NCI-H345 (cell line): ENCODE measurements at regions not wholly inside any gene's neighbourhood (a gene's known extent, or its start where the extent isn't known, plus 50 kb on each side); places are given as distances from the start of the nearest gene placed in this dataset.

ENCODE experiments used
- DNase-seq: peaks from one replicate; lab custom pipeline; 2025; lab: John Stamatoyannopoulos, UW

DNA sequence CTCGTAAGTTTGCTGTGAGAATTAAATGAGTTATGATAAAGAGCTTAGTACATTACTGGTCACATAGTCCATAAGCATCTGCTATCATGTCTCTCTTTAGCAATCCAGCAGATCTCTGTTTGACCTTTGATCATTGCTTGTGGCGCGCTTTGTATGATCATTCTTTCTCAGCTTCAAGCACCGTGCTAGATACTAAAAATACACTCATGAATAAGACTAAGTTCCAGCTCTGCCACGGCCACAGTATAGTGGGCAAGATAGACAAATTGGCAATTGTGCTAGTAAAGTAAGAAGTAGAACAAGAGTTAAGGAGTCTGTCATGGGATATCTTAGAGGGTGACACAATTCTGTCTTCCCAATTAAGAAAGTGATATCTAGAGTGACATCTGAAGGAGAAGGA is 75.2 kb upstream of the ADGRF1 start:
- no peak for DNase-seq

DNA sequence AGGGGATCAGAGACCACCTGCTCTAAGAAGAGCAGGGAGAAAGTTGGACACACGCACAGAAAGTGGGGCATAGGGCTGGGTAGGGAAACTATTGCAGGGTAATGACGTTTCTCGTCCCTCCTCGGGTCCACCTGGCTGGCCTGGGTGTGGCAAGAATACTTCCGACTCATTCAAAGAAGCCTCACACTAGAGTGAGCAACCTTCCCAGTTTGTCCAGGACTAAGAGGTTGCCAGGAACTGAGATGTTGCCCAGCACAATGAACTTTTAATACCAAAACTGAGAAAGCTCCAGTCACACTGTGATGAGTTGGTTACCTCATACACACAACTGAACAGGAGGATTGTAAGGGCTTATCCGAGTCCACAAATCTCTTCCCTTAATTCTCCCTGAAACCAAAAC is 74.5 kb upstream of the ADGRF1 start:
- DNase-seq: no peak

DNA sequence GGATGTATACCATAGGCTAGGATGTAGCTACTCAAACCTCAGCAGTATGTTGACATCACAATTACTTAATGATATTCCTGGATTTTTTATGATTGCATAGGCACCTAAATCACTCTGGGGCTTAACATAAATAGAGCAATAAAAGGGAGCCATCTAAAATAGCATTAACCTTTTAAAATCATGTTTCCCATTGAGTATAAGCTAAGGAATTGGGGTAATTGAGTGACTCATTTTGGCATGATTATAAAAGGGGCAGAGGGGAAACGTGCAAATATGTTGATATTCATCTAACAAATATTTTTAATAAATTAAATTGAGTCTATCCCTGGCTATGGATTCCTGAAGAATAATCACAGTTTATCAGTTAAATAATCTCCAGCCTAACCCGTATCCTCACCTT is 74.0 kb upstream of the ADGRF1 start:
- no peak for DNase-seq

DNA sequence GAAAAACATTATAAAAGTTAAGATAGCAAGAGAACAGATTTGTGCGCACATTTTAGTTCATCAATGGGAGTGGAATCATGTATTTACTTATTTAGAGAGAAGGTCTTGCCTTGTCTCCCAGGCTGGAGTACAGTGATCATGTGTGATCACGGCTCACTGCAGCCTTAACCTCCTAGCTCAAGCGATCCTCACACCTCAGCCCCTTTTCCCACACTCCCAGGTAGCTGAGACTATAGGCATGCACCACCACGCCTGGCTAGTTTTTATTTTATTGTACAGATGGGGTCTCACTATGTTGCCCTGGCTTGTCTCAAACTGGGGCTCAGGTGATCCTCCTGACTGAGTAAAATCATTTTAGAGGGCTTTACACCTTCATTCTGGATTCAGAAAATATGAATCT is 72.3 kb upstream of the ADGRF1 start:
- DNase-seq: no peak

DNA sequence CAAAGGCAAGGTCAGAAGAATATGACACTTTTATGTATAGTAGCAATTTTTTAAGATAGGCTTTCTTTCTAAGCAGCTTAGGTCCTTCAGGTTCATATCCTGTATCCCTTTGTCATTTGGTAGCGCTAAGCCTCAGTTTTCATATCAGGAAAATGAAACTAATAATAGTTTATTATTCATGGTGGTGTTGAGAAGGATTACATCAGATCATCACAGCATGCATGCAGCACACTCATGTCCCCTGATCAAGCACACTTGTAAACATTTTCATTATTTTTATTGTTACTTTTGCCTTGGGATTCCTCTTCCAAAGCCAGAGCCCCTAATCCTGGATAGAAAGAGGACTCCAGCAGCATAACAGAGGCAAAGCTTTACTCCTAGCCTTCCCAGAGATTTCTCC is 70.2 kb upstream of the ADGRF1 start:
- DNase-seq: no peak

DNA sequence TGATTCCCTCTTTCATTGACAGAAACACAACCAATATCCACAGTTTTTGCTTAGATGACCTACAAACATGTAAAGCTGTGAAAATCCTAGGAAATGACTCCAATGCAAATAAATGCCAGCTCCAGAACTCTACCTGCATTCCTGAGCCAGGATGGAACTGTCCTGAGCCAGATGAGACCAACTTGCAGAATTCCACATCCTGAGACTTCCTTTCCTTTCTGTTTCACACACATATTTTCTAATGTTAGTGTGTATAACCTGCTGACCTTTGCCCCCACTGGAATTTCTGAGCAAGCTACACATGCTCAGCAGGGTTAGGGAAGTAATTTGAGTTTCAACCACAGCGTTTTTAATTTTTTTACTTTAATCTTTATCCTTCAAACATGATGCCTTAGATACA is 69.6 kb upstream of the ADGRF1 start:
- DNase-seq: no peak

DNA sequence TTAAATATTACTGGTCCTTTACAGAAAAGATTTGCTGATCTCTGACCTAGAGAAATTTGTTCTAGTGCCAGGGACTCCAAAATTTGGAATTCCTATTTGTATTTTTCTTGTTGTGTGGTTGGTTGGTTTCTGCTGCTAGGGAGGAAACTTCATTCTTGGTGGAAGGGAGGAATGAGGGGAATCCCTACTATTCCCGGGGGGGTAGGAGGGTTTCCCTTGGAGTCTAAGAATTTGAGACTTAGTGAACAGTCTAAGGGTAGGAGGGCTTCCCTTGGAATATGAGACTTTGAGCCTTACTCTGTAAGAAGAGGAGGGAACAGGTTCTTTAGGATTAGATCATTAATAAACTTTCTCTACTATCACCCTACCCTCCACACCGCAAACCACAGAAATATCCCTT is 67.1 kb upstream of the ADGRF1 start:
- no peak for DNase-seq

DNA sequence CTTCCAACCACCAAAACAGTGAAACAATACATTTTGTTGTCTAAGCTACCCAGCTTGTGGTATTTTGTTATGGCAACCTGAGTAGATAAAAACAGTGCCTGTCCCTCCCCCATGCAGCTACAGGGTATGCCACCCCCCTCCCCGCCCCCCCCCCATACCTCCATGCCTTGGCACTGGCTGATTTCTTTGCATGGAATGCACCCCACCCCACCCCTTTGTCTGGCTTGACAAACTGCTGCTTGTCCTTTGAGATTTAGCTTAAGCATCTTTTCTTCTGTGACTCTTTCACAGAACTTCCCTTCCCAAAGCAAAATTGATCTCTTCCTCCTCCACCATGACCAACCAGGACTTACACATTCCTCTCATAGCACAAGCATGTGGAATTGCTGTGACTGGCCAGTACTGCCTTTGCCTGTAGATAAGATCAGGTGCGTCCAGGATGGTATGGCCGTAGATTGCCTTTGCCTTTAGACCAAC is 64.6 kb upstream of the ADGRF1 start:
- DNase-seq: no peak

DNA sequence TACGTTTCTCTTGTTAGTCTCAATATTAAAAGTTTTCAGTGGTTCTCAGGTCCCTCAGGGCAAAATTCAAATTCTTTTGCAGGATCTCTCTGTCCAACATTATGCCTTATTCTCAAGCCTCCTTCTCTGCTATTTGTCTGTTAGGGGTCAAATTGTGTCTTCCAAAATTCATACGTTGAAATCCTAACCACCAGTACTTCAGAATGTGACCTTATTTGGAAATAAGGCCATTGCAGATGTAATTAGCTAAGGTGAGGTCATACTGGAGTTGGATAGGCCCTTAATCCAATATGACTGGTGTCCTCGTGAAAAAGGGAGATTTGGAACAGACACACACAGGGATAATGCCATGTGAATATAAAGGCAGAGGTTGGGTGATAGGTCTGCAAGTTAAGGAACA is 64.1 kb upstream of the ADGRF1 start:
- DNase-seq: no peak

DNA sequence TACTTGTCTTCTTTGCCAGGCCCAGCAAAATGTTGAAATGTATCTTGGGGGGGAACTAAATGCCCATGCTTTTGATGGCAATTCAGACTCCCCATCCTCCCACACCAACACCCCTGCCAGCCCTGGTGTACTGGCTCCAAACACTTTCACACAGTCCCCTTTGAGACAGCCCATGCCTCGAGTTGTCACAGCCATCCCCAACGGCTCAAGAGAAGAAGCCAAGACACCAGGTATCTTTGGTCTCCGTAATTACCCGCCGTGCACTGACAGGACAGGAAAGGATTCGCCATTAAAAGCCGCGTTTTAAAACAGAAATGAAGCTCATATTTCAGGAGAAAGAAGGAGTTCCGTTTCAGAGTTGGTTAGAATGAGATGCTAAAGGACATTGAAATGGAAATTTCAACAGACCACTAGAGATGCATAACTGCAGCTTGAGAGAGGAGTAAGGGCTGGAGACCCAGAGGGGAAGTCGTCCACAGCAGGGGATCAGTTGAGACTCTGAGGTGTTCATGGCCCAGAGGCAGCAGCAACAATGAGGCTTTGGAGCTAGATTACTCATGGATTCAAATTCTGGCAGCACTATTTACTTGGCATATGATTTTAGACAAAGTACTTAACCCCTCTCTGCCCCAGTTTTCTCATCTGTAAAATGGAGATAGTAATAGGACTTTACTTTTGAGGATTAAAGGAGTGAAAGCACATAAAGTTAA is 63.5 kb upstream of the ADGRF1 start:
- DNase-seq: no peak

DNA sequence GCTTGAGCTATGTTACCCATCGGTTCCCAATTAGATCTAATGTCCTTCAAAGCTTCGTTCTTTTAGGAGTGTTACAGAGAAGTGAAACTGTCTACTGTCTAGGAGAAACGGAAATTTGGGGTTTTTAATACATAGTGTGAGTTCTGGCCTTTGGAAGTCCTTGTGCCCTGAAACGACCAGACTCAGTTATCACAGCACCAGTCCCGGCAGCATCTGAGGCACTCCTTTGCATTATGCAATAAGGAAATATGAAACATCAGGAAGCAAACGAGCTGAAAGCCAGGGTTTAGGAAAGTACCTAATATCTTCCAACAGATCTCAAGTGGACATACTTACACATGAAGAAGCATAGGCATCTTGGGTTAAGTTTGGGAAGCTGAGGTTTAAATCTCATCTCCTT is 61.8 kb upstream of the ADGRF1 start:
- no peak for DNase-seq

DNA sequence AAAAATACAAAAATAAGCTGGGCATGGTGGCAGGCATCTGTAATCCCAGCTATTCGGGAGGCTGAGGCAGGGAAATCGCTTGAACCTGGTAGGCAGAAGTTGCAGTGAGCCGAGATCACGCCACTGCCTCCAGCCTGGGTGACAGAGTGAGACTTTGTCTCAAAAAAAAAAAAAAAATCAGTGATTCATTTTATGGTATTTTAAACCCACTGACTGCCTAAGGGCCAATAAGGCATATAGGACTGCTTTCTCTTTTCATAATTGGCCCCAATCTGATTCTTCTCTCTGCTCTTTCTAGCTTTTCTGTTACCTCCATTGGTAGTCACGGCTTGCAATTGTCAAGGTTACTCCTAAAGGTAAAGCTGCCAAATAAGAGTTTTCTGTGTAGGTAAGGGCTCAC is 60.2 kb upstream of the ADGRF1 start:
- DNase-seq: no peak

DNA sequence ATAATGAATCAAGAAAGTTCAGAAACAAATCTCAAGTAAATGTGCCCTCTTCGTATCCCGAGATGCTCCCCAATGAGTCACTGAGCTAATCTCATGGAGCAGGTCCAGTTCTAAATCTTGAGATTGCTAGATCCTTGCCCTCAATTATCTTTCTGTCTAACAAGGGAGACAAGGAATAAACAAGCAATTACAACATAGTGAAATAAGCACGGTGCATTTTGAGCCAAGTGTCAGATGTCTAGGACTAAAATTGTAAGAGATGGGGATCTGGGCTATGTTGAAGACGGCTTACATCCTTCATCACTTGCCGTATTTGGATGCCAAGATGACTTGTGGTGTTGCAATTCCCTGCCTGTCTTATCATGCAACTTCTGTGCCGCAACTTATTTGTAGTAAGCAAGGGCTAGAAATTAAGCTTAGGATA is 56.5 kb upstream of the ADGRF1 start:
- no peak for DNase-seq

DNA sequence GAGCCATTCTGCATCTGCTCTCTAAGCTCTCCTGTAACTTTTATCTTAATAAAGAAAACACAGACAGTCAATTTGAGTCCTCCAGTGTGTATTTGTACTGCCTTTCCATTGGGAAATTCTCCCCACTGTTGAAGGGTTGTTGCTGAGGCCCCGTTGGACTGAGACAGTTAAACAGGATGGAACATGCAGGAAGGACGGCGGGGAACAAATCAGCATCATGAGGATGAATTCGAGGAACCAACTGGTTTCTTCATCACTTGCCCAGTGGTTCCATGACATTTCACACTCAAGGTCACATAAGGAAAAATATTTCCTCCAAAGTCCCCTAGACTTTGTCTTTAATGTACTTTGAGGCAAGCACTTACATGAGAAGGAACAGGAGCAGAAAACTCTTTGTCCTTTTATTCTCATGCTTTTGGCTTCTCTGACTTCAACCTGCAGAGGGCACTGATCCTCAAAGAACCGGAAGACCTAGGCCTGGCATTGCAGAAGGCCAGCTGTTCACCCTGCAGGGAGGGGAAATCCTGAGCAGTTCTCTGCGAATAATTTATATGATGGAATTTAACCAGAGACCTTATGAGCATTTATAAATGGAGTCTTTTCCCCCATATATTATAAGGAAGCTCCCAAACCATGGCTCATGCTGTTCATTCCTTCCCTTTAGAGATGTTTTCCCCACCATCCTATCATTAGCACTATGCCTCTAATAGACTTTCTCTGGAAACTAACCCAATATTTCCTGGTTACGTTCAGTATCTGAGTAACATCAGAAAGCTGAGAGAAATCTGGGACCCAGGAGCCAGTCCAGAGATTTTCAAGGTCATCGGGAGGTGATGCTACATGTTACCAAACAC is 55.2 kb upstream of the ADGRF1 start:
- peak; percentile 77 for DNase-seq

DNA sequence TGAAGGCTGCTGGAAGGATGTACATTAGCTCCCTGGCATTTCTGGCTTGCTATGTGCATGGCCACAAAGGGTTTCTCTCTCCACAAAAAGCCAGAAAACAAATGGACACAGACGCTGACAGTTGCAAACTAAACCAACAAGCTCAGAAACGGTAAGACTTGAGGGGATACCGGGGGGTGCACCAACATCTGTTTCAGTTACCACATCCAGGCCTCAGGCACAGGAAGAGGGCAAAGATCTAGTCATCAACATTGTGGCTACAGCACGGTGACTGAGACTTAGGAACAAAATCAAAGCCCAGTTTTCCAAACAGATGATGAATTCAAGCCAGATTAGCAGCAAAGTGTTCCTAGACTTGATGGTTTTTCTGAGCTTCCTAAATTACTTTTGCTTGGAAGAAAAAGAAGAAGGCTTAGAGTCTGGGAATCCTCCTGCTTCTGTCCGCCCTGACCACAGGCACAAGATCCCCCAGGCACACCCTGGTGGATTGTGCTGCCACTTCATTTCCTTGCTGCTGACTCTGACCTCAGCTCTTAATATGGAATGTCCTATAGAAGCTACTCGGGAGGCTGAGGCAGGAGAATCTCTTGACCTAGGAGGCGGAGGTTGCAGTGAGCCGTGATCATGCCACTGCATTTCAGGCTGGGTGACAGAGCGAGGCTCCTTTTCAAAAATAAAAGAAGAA is 54.2 kb upstream of the ADGRF1 start:
- DNase-seq: no peak

DNA sequence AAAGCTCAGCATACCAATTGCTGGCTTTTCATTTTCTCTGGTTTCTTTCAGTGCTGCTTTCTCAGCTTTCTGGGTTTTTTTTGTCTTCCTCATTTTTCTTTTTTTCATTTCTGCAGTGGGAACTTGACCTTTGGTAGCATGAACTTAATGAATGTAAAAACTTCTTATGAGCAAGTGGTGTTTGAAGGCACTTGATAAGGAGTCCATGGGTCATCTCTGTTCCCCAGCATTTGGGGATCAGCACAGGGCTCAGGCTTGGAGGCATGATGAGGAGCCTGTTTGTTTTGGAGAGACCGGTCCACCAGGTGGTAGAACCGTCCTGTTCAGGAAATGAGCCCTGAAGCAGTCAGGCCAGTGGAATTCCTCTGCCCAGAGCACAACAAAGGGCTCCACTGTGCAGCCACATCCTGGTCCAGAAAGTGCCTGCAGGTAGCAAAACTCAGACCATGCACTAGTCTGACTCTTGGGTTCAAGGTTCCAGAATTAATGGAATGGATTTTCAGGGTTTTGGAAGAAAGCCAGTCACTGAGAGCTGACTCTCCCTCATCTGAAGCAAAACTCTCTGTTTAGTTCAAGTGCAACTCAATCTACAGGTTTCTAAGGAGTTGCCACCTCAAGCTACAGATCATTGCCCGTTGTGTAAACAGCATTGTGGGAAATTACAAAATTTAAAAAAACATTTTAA is 52.3 kb upstream of the ADGRF1 start:
- DNase-seq: no peak

DNA sequence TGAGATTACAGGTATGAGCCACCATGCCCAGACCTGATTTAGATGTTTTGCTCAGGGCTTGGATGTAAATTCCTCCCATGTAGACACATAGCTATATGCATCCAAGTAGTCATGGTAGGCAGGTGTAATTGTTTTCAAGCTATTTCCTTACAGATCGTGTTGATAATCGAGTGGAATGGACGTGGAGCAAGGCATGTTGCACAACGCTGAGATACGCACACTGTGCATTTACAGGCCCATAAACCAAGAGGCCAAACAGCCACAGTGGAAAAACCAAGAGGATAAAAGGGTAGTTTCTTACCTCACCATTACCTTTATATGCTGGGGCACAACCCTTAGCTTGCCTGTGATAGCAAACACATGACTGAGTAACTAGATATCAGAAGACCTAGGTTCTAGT is 51.0 kb upstream of the ADGRF1 start:
- no peak for DNase-seq

DNA sequence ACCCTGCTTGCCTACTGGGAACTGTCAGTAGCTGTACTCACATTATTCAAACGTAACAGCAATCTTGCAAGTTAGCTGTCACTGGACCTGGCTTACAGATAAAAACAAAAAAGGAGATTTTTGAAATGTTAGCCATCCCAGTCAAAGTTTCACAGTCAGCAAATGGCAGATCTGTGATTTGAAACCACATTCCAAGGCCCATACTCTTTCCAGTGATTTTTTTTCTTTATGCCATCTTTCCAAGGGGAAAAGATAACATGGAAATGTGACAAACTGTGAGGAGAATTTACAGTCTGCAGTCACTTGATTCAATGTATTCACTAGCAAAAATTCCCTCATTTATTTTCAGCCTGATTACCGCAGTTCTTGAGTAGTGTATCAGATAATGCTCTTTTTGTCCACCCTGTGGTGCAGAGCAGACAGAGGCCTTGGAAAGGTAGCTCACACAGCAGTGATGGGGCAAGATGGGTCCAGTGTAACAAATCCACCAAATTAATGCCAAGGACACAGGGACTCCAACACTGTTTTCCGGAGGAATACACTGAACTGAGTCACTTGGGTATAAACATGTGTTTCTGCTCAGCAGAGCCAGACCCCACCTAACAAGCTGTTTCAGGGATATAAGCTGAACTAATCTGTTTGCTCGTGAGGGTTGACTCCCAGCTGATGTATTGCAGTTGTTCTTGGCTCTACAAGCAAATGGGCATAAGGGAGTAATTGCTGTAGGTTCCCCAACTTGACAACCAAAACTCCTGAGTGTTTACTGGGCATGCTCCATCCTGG is 49.9 kb upstream of the ADGRF1 start:
- no peak for DNase-seq
